GM12878 (cell line): ENCODE measurements at regions not wholly inside any gene's neighbourhood (a gene's known extent, or its start where the extent isn't known, plus 50 kb on each side); places are given as distances from the start of the nearest gene placed in this dataset.

ENCODE experiments used
- ATAC-seq: fragments of 200-7000 bp; cut with Tn5 transposase; 3 replicates; pipeline ENCODE4 v1.9.1; 2020; ENCODE audit warnings: mild to moderate bottlenecking, moderate library complexity
- BruUV-seq: library from RNA; stranded (reverse); fragments of 400-500 nt; replicated peaks from 2 replicates; lab custom pipeline; 2021; lab: Mats Ljungman, UMichigan
- CTCF ChIA-PET: fragments of 300-600 bp; sonication (Branson Sonifier 250); formaldehyde crosslinking; extraction: SDS; loops from one replicate; lab custom pipeline; 2021; ENCODE audit warnings: inconsistent platforms; lab: Yijun Ruan, JAX
- POLR2A ChIA-PET: fragments of 350-600 bp; formaldehyde crosslinking; extraction: SDS; loops from one replicate; lab custom pipeline; 2021; ENCODE audit warnings: inconsistent platforms; lab: Charles Lee
- RAD21 ChIA-PET: fragments of 300-600 bp; sonication (Branson Sonifier 250); formaldehyde crosslinking; loops from one replicate; lab custom pipeline; 2023; ENCODE audit warnings: antibody characterized with exemption; ENCODE audit not compliant: unreplicated experiment; lab: Charles Lee
- SMC1A ChIA-PET: fragments of 300-600 bp; sonication (Branson Sonifier 250); formaldehyde crosslinking; loops from one replicate; lab custom pipeline; 2023; ENCODE audit not compliant: unreplicated experiment, uncharacterized antibody; lab: Charles Lee
- DNase-seq: peaks from one replicate; pipeline ENCODE4 v3.0.0-alpha.2; 2011; ENCODE audit warnings: low read depth, low spot score
- FAIRE-seq: peaks from 3 replicates; lab custom pipeline; 2011; peaks lifted over from hg19 to GRCh38; lab: Jason Lieb, UNC
- H2AFZ ChIP-seq: 2 replicates; pipeline ENCODE4 v1.6.0; 2011; ENCODE audit warnings: low read depth, low read length, control low read depth; ENCODE audit not compliant: control insufficient read depth
- H3K27ac ChIP-seq: 2 replicates; pipeline ENCODE4 v1.5.1; 2011; ENCODE audit warnings: control low read depth; ENCODE audit not compliant: control insufficient read depth, insufficient read depth
- H3K27me3 ChIP-seq, 2 experiments: replicated peaks in 1 of 2; 2 replicates each; pipeline versions ENCODE4 v1.6.0 to v1.6.1; 2011; ENCODE audit warnings: low read length in 1 of 2; ENCODE audit not compliant: control insufficient read depth in 2 of 2, insufficient read depth in 2 of 2
- H3K36me3 ChIP-seq, 2 experiments: 2 replicates each; pipeline ENCODE4 v1.5.1; 2011; ENCODE audit warnings: low read length in 1 of 2; ENCODE audit not compliant: control insufficient read depth in 2 of 2, insufficient read depth in 2 of 2
- H3K4me1 ChIP-seq: 2 replicates; pipeline ENCODE4 v1.6.1; 2011; ENCODE audit warnings: mild to moderate bottlenecking, low read length, moderate library complexity, mixed read lengths; ENCODE audit not compliant: control insufficient read depth, insufficient read depth
- H3K4me2 ChIP-seq: 2 replicates; pipeline ENCODE4 v1.6.0; 2011; ENCODE audit warnings: control low read depth; ENCODE audit not compliant: control insufficient read depth, insufficient read depth
- H3K4me3 ChIP-seq: fragments of 200-600 bp; sonication (generic); 2 replicates; pipeline ENCODE4 v1.5.1; 2016
- H3K79me2 ChIP-seq: 2 replicates; pipeline ENCODE4 v1.6.0; 2011; ENCODE audit warnings: low read length; ENCODE audit not compliant: control insufficient read depth, insufficient read depth
- H3K9ac ChIP-seq: 2 replicates; pipeline ENCODE4 v1.8.0; 2011; ENCODE audit warnings: low read length, control low read depth, mixed read lengths; ENCODE audit not compliant: control insufficient read depth, insufficient read depth
- H3K9me3 ChIP-seq: replicated peaks from 3 replicates; pipeline ENCODE4 v1.5.1; 2011; ENCODE audit warnings: mild to moderate bottlenecking, low read length; ENCODE audit not compliant: control insufficient read depth, insufficient read depth
- H4K20me1 ChIP-seq: 2 replicates; pipeline ENCODE4 v1.6.0; 2011; ENCODE audit not compliant: control insufficient read depth, insufficient read depth
- BACH1 ChIP-seq: fragments of 450-650 bp; IDR thresholded peaks from 2 replicates; pipeline ENCODE4 v1.6.1; 2017; ENCODE audit warnings: mild to moderate bottlenecking, borderline replicate concordance
- BCL11A ChIP-seq: IDR thresholded peaks from 2 replicates; pipeline ENCODE4 v1.6.1; 2011; ENCODE audit warnings: low read depth, low read length
- CHD1 ChIP-seq: IDR thresholded peaks from 2 replicates; pipeline ENCODE4 v1.6.1; 2012; ENCODE audit warnings: low read depth, low read length, improper control_type of control experiment
- EGR1 ChIP-seq, 2 experiments: IDR thresholded peaks; 1 replicate in 1 of 2; 2 replicates in 1 of 2; pipeline ENCODE4 v1.6.1; 2011 to 2012; ENCODE audit warnings: low read depth in 2 of 2, low read length in 2 of 2, borderline replicate concordance in 1 of 2, mild to moderate bottlenecking in 1 of 2, moderate library complexity in 1 of 2
- NFIC ChIP-seq: IDR thresholded peaks from 2 replicates; pipeline ENCODE4 v1.6.1; 2012; ENCODE audit warnings: low read depth, mild to moderate bottlenecking, inconsistent platforms, low read length, moderate library complexity
- PAX8 ChIP-seq: fragments of 450-650 bp; IDR thresholded peaks from 2 replicates; pipeline ENCODE4 v1.6.1; 2017; ENCODE audit warnings: mild to moderate bottlenecking, moderate library complexity
- POU2F2 ChIP-seq: IDR thresholded peaks from 3 replicates; pipeline ENCODE4 v1.6.1; 2011; ENCODE audit warnings: low read depth, mild to moderate bottlenecking, low read length, borderline replicate concordance
- RAD51 ChIP-seq: fragments of 450-650 bp; IDR thresholded peaks from 2 replicates; pipeline ENCODE4 v1.6.1; 2016; ENCODE audit warnings: moderate library complexity, mild to moderate bottlenecking, inconsistent platforms
- RUNX3 ChIP-seq: IDR thresholded peaks from 2 replicates; pipeline ENCODE4 v1.6.1; 2012; ENCODE audit warnings: low read length, inconsistent platforms
- SUZ12 ChIP-seq: fragments of 200-600 bp; sonication (generic); IDR thresholded peaks from one replicate; pipeline ENCODE4 v1.6.1; 2018; ENCODE audit warnings: antibody characterized with exemption, mild to moderate bottlenecking; ENCODE audit not compliant: unreplicated experiment
- TCF12 ChIP-seq: IDR thresholded peaks from 2 replicates; pipeline ENCODE4 v1.6.1; 2011; ENCODE audit warnings: low read depth, mild to moderate bottlenecking, low read length
- WGBS: methylation state at CpG from one replicate; pipeline ENCODE4 v1.1.6; 2016; ENCODE audit warnings: low lambda C conversion rate; ENCODE audit not compliant: insufficient replicate concordance, insufficient coverage; ENCODE audit errors: missing lambda C conversion rate; 5-methylcytosine and 5-hydroxymethylcytosine counted together
- in situ Hi-C: fragments of 300-500 bp; cut with MboI; formaldehyde crosslinking; loops from 9 replicates; pipeline ENCODE4 v1.14.3; 2018; ENCODE audit warnings: mixed read lengths
- intact Hi-C: fragments of 100-400 bp; cut with micrococcal nuclease; formaldehyde crosslinking; loops from one replicate; pipeline ENCODE4 v1.14.2; 2022; ENCODE audit not compliant: unreplicated experiment
- TF ChIP-seq, protein P1 (sequence below): IDR thresholded peaks from 2 replicates; pipeline ENCODE4 v1.6.1; 2012; ENCODE audit warnings: low read depth, low read length, improper control_type of control experiment
- TF ChIP-seq, protein P2 (sequence below): IDR thresholded peaks from 2 replicates; pipeline ENCODE4 v1.6.1; 2011; ENCODE audit warnings: low read depth, mild to moderate bottlenecking, low read length, moderate library complexity, borderline replicate concordance; ENCODE audit errors: extremely low read depth
- TF ChIP-seq, protein P3 (sequence below): IDR thresholded peaks from 2 replicates; pipeline ENCODE4 v1.6.1; 2012; ENCODE audit warnings: low read depth, low read length, improper control_type of control experiment
- TF ChIP-seq, protein P4 (sequence below): fragments of 450-650 bp; conservative IDR thresholded peaks from 2 replicates; pipeline ENCODE4 v1.6.1; 2017; ENCODE audit warnings: mild to moderate bottlenecking, moderate library complexity

DNA sequence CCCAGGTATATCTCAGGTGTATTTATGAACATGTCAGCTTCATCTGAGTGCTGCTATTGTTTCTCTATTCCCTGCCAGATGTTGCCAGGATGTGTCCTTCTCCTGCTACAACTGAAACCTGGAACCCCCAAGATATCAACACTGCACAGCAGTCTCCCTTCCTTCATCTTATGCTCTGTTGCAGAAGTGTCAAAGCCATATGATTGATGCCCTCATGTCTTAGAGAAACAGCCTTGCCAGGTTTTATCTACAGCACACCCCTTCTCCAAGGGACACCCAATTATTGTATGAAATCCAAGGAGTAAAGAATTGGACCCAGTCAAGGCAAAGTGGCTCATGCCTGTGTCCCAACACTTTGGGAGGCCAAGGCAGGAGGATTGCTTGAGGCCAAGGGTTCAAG, 60.5 kb upstream of the GHITM start:
- no peaks in the 10 kb centered on the region for H3K9me3 ChIP-seq
- ChIA-PET SMC1A (no interaction called here), POLR2A (no interaction called here), RAD21 (no interaction called here), CTCF (interaction anchor here (1.3 kb wide), 1 partner anchor 135 kb away, joined by 3 read pairs; no protein-coding TSS in a partner anchor)
- no peak for FAIRE-seq
- DNase-seq, result no peak
- H3K4me3 ChIP-seq, result no peak overlapping the region
- no peak for TF ChIP-seq BACH1
- no peak for TF ChIP-seq SUZ12
- no peak for TF ChIP-seq NFIC
- TF ChIP-seq, protein P1, sequence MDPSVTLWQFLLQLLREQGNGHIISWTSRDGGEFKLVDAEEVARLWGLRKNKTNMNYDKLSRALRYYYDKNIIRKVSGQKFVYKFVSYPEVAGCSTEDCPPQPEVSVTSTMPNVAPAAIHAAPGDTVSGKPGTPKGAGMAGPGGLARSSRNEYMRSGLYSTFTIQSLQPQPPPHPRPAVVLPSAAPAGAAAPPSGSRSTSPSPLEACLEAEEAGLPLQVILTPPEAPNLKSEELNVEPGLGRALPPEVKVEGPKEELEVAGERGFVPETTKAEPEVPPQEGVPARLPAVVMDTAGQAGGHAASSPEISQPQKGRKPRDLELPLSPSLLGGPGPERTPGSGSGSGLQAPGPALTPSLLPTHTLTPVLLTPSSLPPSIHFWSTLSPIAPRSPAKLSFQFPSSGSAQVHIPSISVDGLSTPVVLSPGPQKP, result no peak
- ATAC-seq, result no peak
- no peaks in the 10 kb centered on the region for H4K20me1 ChIP-seq
- no TSS peak for BruUV-seq
- H3K4me2 ChIP-seq, result no peak overlapping the region
- intact Hi-C loops, result no loop called here
- H3K9ac ChIP-seq, result no peak overlapping the region
- in situ Hi-C loops, result no loop called here
- H3K4me1 ChIP-seq, result no peaks in the 10 kb centered on the region
- no peaks in the 10 kb centered on the region for H3K36me3 ChIP-seq
- H3K79me2 ChIP-seq, result no peaks in the 10 kb centered on the region
- no peak overlapping the region for H2AFZ ChIP-seq
- H3K27me3 ChIP-seq, result no peaks in the 10 kb centered on the region; a peak in 2 of 4 replicates
- no peak overlapping the region for H3K27ac ChIP-seq

DNA sequence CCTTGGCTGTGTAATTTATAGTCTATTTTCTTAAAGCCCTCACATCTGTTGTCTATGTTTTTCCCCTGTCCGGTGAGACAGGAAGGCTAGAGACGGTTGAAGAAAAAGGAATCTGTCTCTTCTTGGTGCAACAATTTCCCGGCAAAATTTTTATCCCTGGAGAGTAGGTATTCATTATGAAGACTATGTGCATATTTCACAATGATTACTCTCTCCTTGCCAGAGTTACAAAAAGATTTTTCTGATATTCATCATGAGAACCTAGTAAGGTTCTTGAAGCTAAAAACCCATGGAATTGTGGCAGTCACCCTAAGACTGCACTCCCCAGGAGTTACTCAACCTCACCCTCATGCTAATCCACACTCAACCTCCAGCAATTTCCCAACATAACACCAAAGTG, 55.0 kb upstream of the GHITM start:
- Histone ChIP-seq H3K27ac (no peak overlapping the region), H3K9me3 (no peaks in the 10 kb centered on the region), H3K9ac (no peak overlapping the region), H3K27me3 (no peaks in the 10 kb centered on the region), H3K4me2 (no peak overlapping the region), H3K36me3 (no peaks in the 10 kb centered on the region), H3K4me3 (no peak overlapping the region), H3K79me2 (no peaks in the 10 kb centered on the region), H4K20me1 (no peaks in the 10 kb centered on the region), H3K4me1 (no peaks in the 10 kb centered on the region), H2AFZ (no peak overlapping the region)
- CTCF ChIA-PET, result interaction anchor here (1.5 kb wide), 1 partner anchor 28 kb away, joined by 4 read pairs; no protein-coding TSS in a partner anchor
- intact Hi-C loops, result no loop called here
- SMC1A ChIA-PET, result no interaction called here
- no TSS peak for BruUV-seq
- POLR2A ChIA-PET, result no interaction called here
- in situ Hi-C loops, result no loop called here
- TF ChIP-seq, protein P2, sequence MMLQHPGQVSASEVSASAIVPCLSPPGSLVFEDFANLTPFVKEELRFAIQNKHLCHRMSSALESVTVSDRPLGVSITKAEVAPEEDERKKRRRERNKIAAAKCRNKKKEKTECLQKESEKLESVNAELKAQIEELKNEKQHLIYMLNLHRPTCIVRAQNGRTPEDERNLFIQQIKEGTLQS, result no peak
- TF ChIP-seq RAD51 (no peak), TCF12 (no peak), CHD1 (no peak), POU2F2 (no peak), RUNX3 (no peak), BCL11A (no peak), EGR1 (IDR thresholded peaks at IDR 0.05; ENCODE audit: borderline replicate concordance in 1 of 2, low read depth in 2 of 2, low read length in 2 of 2) (no peak), PAX8 (no peak)
- TF ChIP-seq, protein P3, sequence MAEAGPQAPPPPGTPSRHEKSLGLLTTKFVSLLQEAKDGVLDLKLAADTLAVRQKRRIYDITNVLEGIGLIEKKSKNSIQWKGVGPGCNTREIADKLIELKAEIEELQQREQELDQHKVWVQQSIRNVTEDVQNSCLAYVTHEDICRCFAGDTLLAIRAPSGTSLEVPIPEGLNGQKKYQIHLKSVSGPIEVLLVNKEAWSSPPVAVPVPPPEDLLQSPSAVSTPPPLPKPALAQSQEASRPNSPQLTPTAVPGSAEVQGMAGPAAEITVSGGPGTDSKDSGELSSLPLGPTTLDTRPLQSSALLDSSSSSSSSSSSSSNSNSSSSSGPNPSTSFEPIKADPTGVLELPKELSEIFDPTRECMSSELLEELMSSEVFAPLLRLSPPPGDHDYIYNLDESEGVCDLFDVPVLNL, result no peak
- TF ChIP-seq, protein P4, sequence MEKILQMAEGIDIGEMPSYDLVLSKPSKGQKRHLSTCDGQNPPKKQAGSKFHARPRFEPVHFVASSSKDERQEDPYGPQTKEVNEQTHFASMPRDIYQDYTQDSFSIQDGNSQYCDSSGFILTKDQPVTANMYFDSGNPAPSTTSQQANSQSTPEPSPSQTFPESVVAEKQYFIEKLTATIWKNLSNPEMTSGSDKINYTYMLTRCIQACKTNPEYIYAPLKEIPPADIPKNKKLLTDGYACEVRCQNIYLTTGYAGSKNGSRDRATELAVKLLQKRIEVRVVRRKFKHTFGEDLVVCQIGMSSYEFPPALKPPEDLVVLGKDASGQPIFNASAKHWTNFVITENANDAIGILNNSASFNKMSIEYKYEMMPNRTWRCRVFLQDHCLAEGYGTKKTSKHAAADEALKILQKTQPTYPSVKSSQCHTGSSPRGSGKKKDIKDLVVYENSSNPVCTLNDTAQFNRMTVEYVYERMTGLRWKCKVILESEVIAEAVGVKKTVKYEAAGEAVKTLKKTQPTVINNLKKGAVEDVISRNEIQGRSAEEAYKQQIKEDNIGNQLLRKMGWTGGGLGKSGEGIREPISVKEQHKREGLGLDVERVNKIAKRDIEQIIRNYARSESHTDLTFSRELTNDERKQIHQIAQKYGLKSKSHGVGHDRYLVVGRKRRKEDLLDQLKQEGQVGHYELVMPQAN, result no peak
- DNase-seq (no peak), FAIRE-seq (no peak), ATAC-seq (no peak)
- WGBS, result 13% methylated on average over 3 of the region's 3 CpGs
- RAD21 ChIA-PET, result no interaction called here
